MM.1S (cell line): ENCODE measurements at regions not wholly inside any gene's neighbourhood (a gene's known extent, or its start where the extent isn't known, plus 50 kb on each side); places are given as distances from the start of the nearest gene placed in this dataset.

ENCODE experiments used
- CTCF ChIP-seq: fragments of 300-600 bp; sonication (generic); IDR thresholded peaks from 2 replicates; pipeline ENCODE4 v1.5.1; 2016; ENCODE audit warnings: antibody characterized with exemption, low read length, mixed read lengths
- EZH2 ChIP-seq: fragments of 300-600 bp; sonication (generic); optimal IDR thresholded peaks from 2 replicates; pipeline ENCODE3; 2017; ENCODE audit warnings: low read depth, mild to moderate bottlenecking, antibody characterized with exemption, low read length, mixed read lengths
- EZH2phosphoT487 ChIP-seq: fragments of 300-600 bp; sonication (generic); IDR thresholded peaks from 2 replicates; pipeline ENCODE4 v1.6.1; 2018; ENCODE audit warnings: antibody characterized with exemption, low read length

GRCh38 chr12:127245437-127245836 lies 1021.5 kb upstream of the TMEM132C start:
- no peak for TF ChIP-seq CTCF
- no peak for TF ChIP-seq EZH2
- no peak for TF ChIP-seq EZH2phosphoT487
